ENCODE measurements at regions not wholly inside any gene's neighbourhood (a gene's known extent, or its start where the extent isn't known, plus 50 kb on each side); places are given as distances from the start of the nearest gene placed in this dataset.
A peak's percentile ranks its signal among the peaks of the same experiment; 100 is the strongest.

- no peak for DNase-seq
Measured at GRCh38 chr7:25895792-25896171, 256.2 kb upstream of the NFE2L3 start.

- no peak for DNase-seq
Measured at GRCh38 chr7:25897261-25897782, 254.7 kb upstream of the NFE2L3 start.

- no peak for DNase-seq
Measured at GRCh38 chr7:25900245-25900644, 251.8 kb upstream of the NFE2L3 start.

GRCh38 chr7:25900877-25901276, 251.1 kb upstream of the NFE2L3 start:
- DNase-seq: no peak

GRCh38 chr7:25901658-25902057, 250.3 kb upstream of the NFE2L3 start:
- no peak for DNase-seq

GRCh38 chr7:25906003-25906402, 246.0 kb upstream of the NFE2L3 start:
- DNase-seq: no peak

- no peak for DNase-seq
Measured at GRCh38 chr7:25906760-25907159, 245.2 kb upstream of the NFE2L3 start.

- no peak for DNase-seq
Measured at GRCh38 chr7:25907214-25907613, 244.8 kb upstream of the NFE2L3 start.

- no peak for DNase-seq
Measured at GRCh38 chr7:25907731-25908130, 244.3 kb upstream of the NFE2L3 start.

- DNase-seq: no peak
Measured at GRCh38 chr7:25908154-25908949, 243.6 kb upstream of the NFE2L3 start.

- no peak for DNase-seq
Measured at GRCh38 chr7:25911738-25912607, 240.0 kb upstream of the NFE2L3 start.

- DNase-seq: no peak
Measured at GRCh38 chr7:25913598-25914224, 238.3 kb upstream of the NFE2L3 start.

GRCh38 chr7:25918731-25919130, 233.3 kb upstream of the NFE2L3 start:
- DNase-seq: no peak

GRCh38 chr7:25922296-25922695, 229.7 kb upstream of the NFE2L3 start:
- DNase-seq: no peak

GRCh38 chr7:25923741-25924460, 228.1 kb upstream of the NFE2L3 start:
- peak; percentile 26 for DNase-seq

- DNase-seq: no peak
Measured at GRCh38 chr7:25926009-25926408, 226.0 kb upstream of the NFE2L3 start.

- DNase-seq: no peak
Measured at GRCh38 chr7:25926451-25926850, 225.5 kb upstream of the NFE2L3 start.

- no peak for DNase-seq
Measured at GRCh38 chr7:25926891-25927625, 224.9 kb upstream of the NFE2L3 start.

- DNase-seq: no peak
Measured at GRCh38 chr7:25927626-25927978, 224.4 kb upstream of the NFE2L3 start.

- no peak for DNase-seq
Measured at GRCh38 chr7:25928549-25929330, 223.3 kb upstream of the NFE2L3 start.

GRCh38 chr7:25929448-25929847, 222.6 kb upstream of the NFE2L3 start:
- DNase-seq: no peak
